IMR-90 (cell line): ENCODE measurements at regions not wholly inside any gene's neighbourhood (a gene's known extent, or its start where the extent isn't known, plus 50 kb on each side); places are given as distances from the start of the nearest gene placed in this dataset.

ENCODE experiments used
- CEBPB ChIP-seq: IDR thresholded peaks from 2 replicates; pipeline ENCODE4 v1.6.1; 2012; ENCODE audit warnings: low read depth, low read length, improper control_type of control experiment
- POLR2A ChIP-seq: IDR thresholded peaks from 2 replicates; pipeline ENCODE4 v1.6.1; 2012; ENCODE audit warnings: mild to moderate bottlenecking, low read depth, low read length
- RAD21 ChIP-seq: IDR thresholded peaks from 2 replicates; pipeline ENCODE4 v1.6.1; 2012; ENCODE audit warnings: low read length, improper control_type of control experiment
- RFX5 ChIP-seq: IDR thresholded peaks from 2 replicates; pipeline ENCODE4 v1.8.0; 2012; ENCODE audit warnings: low read depth, mild to moderate bottlenecking, low read length, moderate library complexity
- TF ChIP-seq, protein P1 (sequence below): conservative IDR thresholded peaks from 2 replicates; pipeline ENCODE4 v1.5.1; 2012; ENCODE audit warnings: mild to moderate bottlenecking, low read depth, low read length, improper control_type of control experiment
- TF ChIP-seq, protein P2 (sequence below): fragments of 150-350 bp; IDR thresholded peaks from 2 replicates; pipeline ENCODE4 v1.6.1; 2017; ENCODE audit warnings: mild to moderate bottlenecking, antibody characterized with exemption, low read length, low read depth

DNA sequence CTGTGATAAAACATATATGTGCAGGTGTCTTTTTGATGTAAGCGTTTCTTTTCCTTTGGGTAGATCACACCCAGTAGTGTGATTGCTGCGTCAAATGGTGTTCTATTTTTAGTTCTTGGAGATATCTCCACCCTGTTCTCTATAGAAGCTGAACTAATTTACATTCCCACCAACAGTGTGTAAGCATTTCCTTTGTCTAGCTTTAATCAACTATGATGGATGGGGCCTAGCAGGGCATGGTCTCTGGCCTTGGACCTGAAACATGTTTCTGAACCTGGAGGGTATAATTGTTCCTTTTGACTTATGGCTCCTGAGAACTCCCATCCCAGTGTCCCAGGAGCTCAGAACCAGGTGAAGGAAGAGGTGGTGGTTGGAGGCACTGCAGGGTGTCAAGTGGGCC, 93.9 kb downstream of the HAPSTR1 start:
- TF ChIP-seq, protein P1, sequence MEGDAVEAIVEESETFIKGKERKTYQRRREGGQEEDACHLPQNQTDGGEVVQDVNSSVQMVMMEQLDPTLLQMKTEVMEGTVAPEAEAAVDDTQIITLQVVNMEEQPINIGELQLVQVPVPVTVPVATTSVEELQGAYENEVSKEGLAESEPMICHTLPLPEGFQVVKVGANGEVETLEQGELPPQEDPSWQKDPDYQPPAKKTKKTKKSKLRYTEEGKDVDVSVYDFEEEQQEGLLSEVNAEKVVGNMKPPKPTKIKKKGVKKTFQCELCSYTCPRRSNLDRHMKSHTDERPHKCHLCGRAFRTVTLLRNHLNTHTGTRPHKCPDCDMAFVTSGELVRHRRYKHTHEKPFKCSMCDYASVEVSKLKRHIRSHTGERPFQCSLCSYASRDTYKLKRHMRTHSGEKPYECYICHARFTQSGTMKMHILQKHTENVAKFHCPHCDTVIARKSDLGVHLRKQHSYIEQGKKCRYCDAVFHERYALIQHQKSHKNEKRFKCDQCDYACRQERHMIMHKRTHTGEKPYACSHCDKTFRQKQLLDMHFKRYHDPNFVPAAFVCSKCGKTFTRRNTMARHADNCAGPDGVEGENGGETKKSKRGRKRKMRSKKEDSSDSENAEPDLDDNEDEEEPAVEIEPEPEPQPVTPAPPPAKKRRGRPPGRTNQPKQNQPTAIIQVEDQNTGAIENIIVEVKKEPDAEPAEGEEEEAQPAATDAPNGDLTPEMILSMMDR = no peak
- no peak for TF ChIP-seq CEBPB
- no peak for TF ChIP-seq POLR2A
- no peak for TF ChIP-seq RAD21
- TF ChIP-seq, protein P2, sequence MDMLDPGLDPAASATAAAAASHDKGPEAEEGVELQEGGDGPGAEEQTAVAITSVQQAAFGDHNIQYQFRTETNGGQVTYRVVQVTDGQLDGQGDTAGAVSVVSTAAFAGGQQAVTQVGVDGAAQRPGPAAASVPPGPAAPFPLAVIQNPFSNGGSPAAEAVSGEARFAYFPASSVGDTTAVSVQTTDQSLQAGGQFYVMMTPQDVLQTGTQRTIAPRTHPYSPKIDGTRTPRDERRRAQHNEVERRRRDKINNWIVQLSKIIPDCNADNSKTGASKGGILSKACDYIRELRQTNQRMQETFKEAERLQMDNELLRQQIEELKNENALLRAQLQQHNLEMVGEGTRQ = no peak
- TF ChIP-seq RFX5 = no peak
